ENCODE measurements at regions not wholly inside any gene's neighbourhood (a gene's known extent, or its start where the extent isn't known, plus 50 kb on each side); places are given as distances from the start of the nearest gene placed in this dataset.

GRCh38 chr13:79906345-79906744 lies 425.4 kb downstream of the NDFIP2 start:
- no peaks in the 10 kb centered on the region for H3F3A ChIP-seq (replicated peaks; ENCODE audit: low read depth)
- H3K27ac ChIP-seq (ENCODE audit: low read depth), result no peak overlapping the region
- no peaks in the 10 kb centered on the region for H3K79me2 ChIP-seq (replicated peaks; ENCODE audit: insufficient read depth)
- Mint-ChIP-seq H3K4me1 (peaks cover 7% of the 10 kb centered on the region), H3K27me3 (ENCODE audit: insufficient read depth, low read depth, poor library complexity) (no peaks in the 10 kb centered on the region), H3K4me3 (no peak overlapping the region), H3K36me3 (ENCODE audit: low read depth) (no peaks in the 10 kb centered on the region), H3K9me3 (no peaks in the 10 kb centered on the region; the same call in 2 of the 3 replicates), H3K27ac (no peak overlapping the region)
- TF ChIP-seq EZH2phosphoT487 (IDR thresholded peaks at IDR 0.05; ENCODE audit: unreplicated experiment) (no peak), ETS1 (IDR thresholded peaks at IDR 0.05) (no peak), NANOG (IDR thresholded peaks at IDR 0.05; ENCODE audit: borderline replicate concordance) (no peak), REST (IDR thresholded peaks at IDR 0.05; ENCODE audit: unreplicated experiment) (no peak), CTCF (conservative IDR thresholded peaks at IDR 0.05; ENCODE audit: low read depth in 2 of 2) (no peak), STAT1 (IDR thresholded peaks at IDR 0.05; ENCODE audit: unreplicated experiment) (no peak), JUNB (IDR thresholded peaks at IDR 0.05; ENCODE audit: unreplicated experiment) (no peak), ZNF462 (CRISPR knock-in tag; IDR thresholded peaks at IDR 0.05) (no peak), POLR2AphosphoS5 (IDR thresholded peaks at IDR 0.05; ENCODE audit: low read depth) (no peak), ZNF331 (CRISPR knock-in tag; IDR thresholded peaks at IDR 0.05; ENCODE audit: low read depth) (no peak), EZH2 (IDR thresholded peaks at IDR 0.05; ENCODE audit: low read depth, unreplicated experiment) (no peak), CREB1 (CRISPR knock-in tag; IDR thresholded peaks at IDR 0.05; ENCODE audit: low read depth) (no peak), ZNF114 (CRISPR knock-in tag; IDR thresholded peaks at IDR 0.05) (no peak)
- no peaks in the 10 kb centered on the region for H3K36me3 ChIP-seq (ENCODE audit: insufficient read depth)
- no peaks in the 10 kb centered on the region; the same call in 1 of the 2 replicates for H4K20me1 ChIP-seq (replicated peaks; ENCODE audit: insufficient read depth)
- peaks cover 3% of the 10 kb centered on the region; the same call in 1 of the 2 replicates for H3K9me2 ChIP-seq (ENCODE audit: insufficient read depth)
- H2AFZ ChIP-seq, result no peak overlapping the region
- H3K4me1 ChIP-seq (ENCODE audit: insufficient read depth), result no peaks in the 10 kb centered on the region
- H3K4me3 ChIP-seq, result no peak overlapping the region
- ATAC-seq (no peak), DNase-seq (ENCODE audit: low spot score) (no peak)
- no peak overlapping the region for H3K4me2 ChIP-seq
- H3K27me3 ChIP-seq (ENCODE audit: insufficient read depth), result no peaks in the 10 kb centered on the region

All from GM23338 (cell line).